ENCODE measurements at regions not wholly inside any gene's neighbourhood (a gene's known extent, or its start where the extent isn't known, plus 50 kb on each side); places are given as distances from the start of the nearest gene placed in this dataset.

DNA sequence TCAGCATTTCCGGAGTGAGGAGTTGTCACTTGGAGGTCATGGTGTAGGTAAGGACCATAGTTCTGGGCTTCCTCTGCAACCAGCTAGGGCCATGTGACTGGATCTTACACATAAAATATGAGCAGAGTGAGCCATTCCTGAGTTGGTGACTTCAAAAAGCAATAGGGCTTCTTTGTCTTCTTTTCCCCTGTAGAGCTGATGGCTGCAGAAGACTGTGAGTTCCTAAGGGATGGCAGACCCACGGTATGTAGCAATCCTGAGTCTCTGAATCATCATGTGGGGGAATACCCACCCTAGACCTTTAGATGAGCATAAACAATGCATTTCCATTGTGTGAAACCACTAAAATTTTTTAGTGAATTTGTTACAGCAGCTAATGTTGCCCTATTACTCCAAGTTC lies 151.1 kb upstream of the TBX3 start:
- H4K20me1 ChIP-seq (ENCODE audit: insufficient read depth) = no peaks in the 10 kb centered on the region
- DNase-seq = no peak
- no peaks in the 10 kb centered on the region for H3K79me2 ChIP-seq (ENCODE audit: insufficient read depth)
- POLR2A ChIA-PET = no interaction called here
- no peak overlapping the region for H3K4me2 ChIP-seq
- H3K27me3 ChIP-seq (ENCODE audit: insufficient read depth) = no peaks in the 10 kb centered on the region
- H3K9me3 ChIP-seq = no peaks in the 10 kb centered on the region
- no peaks in the 10 kb centered on the region for H3F3A ChIP-seq (replicated peaks; ENCODE audit: insufficient read depth)
- H3K4me3 ChIP-seq (ENCODE audit: low read depth in 2 of 2, low read length in 1 of 2) = no peak overlapping the region
- no peaks in the 10 kb centered on the region for H3K9me2 ChIP-seq
- H3K9ac ChIP-seq = no peak overlapping the region
- CTCF ChIA-PET = no interaction called here
- H3K27ac ChIP-seq (ENCODE audit: low read depth in 2 of 2, low read length in 1 of 2) = no peak overlapping the region
- no peaks in the 10 kb centered on the region for H3K4me1 ChIP-seq (ENCODE audit: control insufficient read depth in 1 of 2, insufficient read depth in 2 of 2, low read depth in 1 of 2, low read length in 1 of 2)
- TF ChIP-seq FOSL2 (IDR thresholded peaks at IDR 0.05; ENCODE audit: borderline replicate concordance, low read depth) (no peak), CHD2 (IDR thresholded peaks at IDR 0.05; ENCODE audit: low read length, partially characterized antibody) (no peak), SIN3A (IDR thresholded peaks at IDR 0.05; ENCODE audit: borderline replicate concordance, low read depth, low read length) (no peak), POLR2AphosphoS5 (IDR thresholded peaks at IDR 0.05; ENCODE audit: low read depth, low read length) (no peak), RFX5 (IDR thresholded peaks at IDR 0.05; ENCODE audit: low read length) (no peak), MXI1 (IDR thresholded peaks at IDR 0.05; ENCODE audit: low read depth, low read length) (no peak), EZH2phosphoT487 (IDR thresholded peaks at IDR 0.05; ENCODE audit: borderline replicate concordance, low read depth) (no peak), FOXJ3 (CRISPR knock-in tag; IDR thresholded peaks at IDR 0.05) (no peak), GABPA (IDR thresholded peaks at IDR 0.05; ENCODE audit: low read depth) (no peak), RCOR1 (IDR thresholded peaks at IDR 0.05; ENCODE audit: low read length) (no peak), ELF1 (IDR thresholded peaks at IDR 0.05) (no peak), MEF2A (IDR thresholded peaks at IDR 0.05; ENCODE audit: borderline replicate concordance, low read depth) (no peak), YY1 (IDR thresholded peaks at IDR 0.05; ENCODE audit: low read depth) (no peak), TAF1 (IDR thresholded peaks at IDR 0.05; ENCODE audit: borderline replicate concordance, low read depth, low read length) (no peak), JUND (IDR thresholded peaks at IDR 0.05) (no peak), TEAD4 (IDR thresholded peaks at IDR 0.05; ENCODE audit: borderline replicate concordance, insufficient read depth) (no peak)
- TF ChIP-seq, protein P1, sequence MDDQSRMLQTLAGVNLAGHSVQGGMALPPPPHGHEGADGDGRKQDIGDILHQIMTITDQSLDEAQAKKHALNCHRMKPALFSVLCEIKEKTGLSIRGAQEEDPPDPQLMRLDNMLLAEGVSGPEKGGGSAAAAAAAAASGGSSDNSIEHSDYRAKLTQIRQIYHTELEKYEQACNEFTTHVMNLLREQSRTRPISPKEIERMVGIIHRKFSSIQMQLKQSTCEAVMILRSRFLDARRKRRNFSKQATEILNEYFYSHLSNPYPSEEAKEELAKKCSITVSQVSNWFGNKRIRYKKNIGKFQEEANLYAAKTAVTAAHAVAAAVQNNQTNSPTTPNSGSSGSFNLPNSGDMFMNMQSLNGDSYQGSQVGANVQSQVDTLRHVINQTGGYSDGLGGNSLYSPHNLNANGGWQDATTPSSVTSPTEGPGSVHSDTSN (IDR thresholded peaks at IDR 0.05) = no peak
- TF ChIP-seq, protein P2, sequence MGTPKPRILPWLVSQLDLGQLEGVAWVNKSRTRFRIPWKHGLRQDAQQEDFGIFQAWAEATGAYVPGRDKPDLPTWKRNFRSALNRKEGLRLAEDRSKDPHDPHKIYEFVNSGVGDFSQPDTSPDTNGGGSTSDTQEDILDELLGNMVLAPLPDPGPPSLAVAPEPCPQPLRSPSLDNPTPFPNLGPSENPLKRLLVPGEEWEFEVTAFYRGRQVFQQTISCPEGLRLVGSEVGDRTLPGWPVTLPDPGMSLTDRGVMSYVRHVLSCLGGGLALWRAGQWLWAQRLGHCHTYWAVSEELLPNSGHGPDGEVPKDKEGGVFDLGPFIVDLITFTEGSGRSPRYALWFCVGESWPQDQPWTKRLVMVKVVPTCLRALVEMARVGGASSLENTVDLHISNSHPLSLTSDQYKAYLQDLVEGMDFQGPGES (IDR thresholded peaks at IDR 0.05; ENCODE audit: low read depth, low read length) = no peak
- TF ChIP-seq, protein P3, sequence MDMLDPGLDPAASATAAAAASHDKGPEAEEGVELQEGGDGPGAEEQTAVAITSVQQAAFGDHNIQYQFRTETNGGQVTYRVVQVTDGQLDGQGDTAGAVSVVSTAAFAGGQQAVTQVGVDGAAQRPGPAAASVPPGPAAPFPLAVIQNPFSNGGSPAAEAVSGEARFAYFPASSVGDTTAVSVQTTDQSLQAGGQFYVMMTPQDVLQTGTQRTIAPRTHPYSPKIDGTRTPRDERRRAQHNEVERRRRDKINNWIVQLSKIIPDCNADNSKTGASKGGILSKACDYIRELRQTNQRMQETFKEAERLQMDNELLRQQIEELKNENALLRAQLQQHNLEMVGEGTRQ (IDR thresholded peaks at IDR 0.05; ENCODE audit: borderline replicate concordance, low read depth, low read length) = no peak
- no peak overlapping the region; the same call in 1 of the 2 replicates for H2AFZ ChIP-seq (ENCODE audit: low read depth)
- H3K36me3 ChIP-seq (replicated peaks in 1 of 2; ENCODE audit: control insufficient read depth in 1 of 2, insufficient read depth in 2 of 2, low read length in 1 of 2) = no peaks in the 10 kb centered on the region
- 100% methylated on average over 1 of the region's 2 CpGs for WGBS (ENCODE audit: low lambda C conversion rate)

Data from SK-N-SH (cell line).